ENCODE measurements at regions not wholly inside any gene's neighbourhood (a gene's known extent, or its start where the extent isn't known, plus 50 kb on each side); places are given as distances from the start of the nearest gene placed in this dataset.

GRCh38 chr16:17983847-17984639 lies 352.5 kb downstream of the NPIPA8 start:
- ChIA-PET CTCF (interaction anchor here (0.7 kb wide), 1 partner anchor 18 kb away, joined by 3 read pairs; no protein-coding TSS in a partner anchor), POLR2A (no interaction called here)
- TF ChIP-seq PRDM10 (tag by site-specific recombination; IDR thresholded peaks at IDR 0.05) (no peak), ZNF768 (tag by site-specific recombination; IDR thresholded peaks at IDR 0.05) (0 out of 2 replicates have a peak, but pooled peaks have one; percentile 22)
- no peak overlapping the region for H3K27ac ChIP-seq (ENCODE audit: extremely low read depth, low read depth, low read length)
- no peaks in the 10 kb centered on the region for H3K36me3 ChIP-seq (ENCODE audit: control insufficient read depth in 2 of 2, insufficient read depth in 1 of 2, low read length in 2 of 2)
- no peak overlapping the region for H3K4me3 ChIP-seq (ENCODE audit: low read depth, low read length)
- no peaks in the 10 kb centered on the region for H3K9me3 ChIP-seq (ENCODE audit: control insufficient read depth, insufficient read depth, low read depth, low read length)
- no peaks in the 10 kb centered on the region for H3K4me1 ChIP-seq (ENCODE audit: control insufficient read depth, insufficient read depth, low read length)

GRCh38 chr16:17983114-17983513 lies 353.4 kb downstream of the NPIPA8 start:
- no peaks in the 10 kb centered on the region for H3K36me3 ChIP-seq (ENCODE audit: control insufficient read depth in 2 of 2, insufficient read depth in 1 of 2, low read length in 2 of 2)
- ChIA-PET POLR2A (no interaction called here), CTCF (no interaction called here)
- TF ChIP-seq ZNF280C (tag by site-specific recombination; IDR thresholded peaks at IDR 0.05): no peak
- TF ChIP-seq ZNF2 (tag by site-specific recombination; IDR thresholded peaks at IDR 0.05): no peak
- TF ChIP-seq ZNF350 (tag by site-specific recombination; IDR thresholded peaks at IDR 0.05): no peak
- TF ChIP-seq ZNF549 (tag by site-specific recombination; IDR thresholded peaks at IDR 0.05): no peak
- TF ChIP-seq FEZF1 (tag by site-specific recombination; IDR thresholded peaks at IDR 0.05): no peak
- TF ChIP-seq ZNF792 (tag by site-specific recombination; IDR thresholded peaks at IDR 0.05): no peak
- no peak for TF ChIP-seq ZNF366 (tag by site-specific recombination; conservative IDR thresholded peaks at IDR 0.05)
- H3K27ac ChIP-seq (ENCODE audit: extremely low read depth, low read depth, low read length): no peak overlapping the region
- no peaks in the 10 kb centered on the region for H3K9me3 ChIP-seq (ENCODE audit: control insufficient read depth, insufficient read depth, low read depth, low read length)
- H3K4me1 ChIP-seq (ENCODE audit: control insufficient read depth, insufficient read depth, low read length): no peaks in the 10 kb centered on the region
- H3K4me3 ChIP-seq (ENCODE audit: low read depth, low read length): no peak overlapping the region

- CTCF ChIA-PET: no interaction called here
- H3K4me1 ChIP-seq (ENCODE audit: control insufficient read depth, insufficient read depth, low read length): no peaks in the 10 kb centered on the region
- no peak overlapping the region for H3K4me3 ChIP-seq (ENCODE audit: low read depth, low read length)
- no peak overlapping the region for H3K27ac ChIP-seq (ENCODE audit: extremely low read depth, low read depth, low read length)
- no peaks in the 10 kb centered on the region for H3K9me3 ChIP-seq (ENCODE audit: control insufficient read depth, insufficient read depth, low read depth, low read length)
- H3K36me3 ChIP-seq (ENCODE audit: control insufficient read depth in 2 of 2, insufficient read depth in 1 of 2, low read length in 2 of 2): no peaks in the 10 kb centered on the region
- POLR2A ChIA-PET: no interaction called here
- no peak for TF ChIP-seq ZNF362 (tag by site-specific recombination; IDR thresholded peaks at IDR 0.05)
- no peak for TF ChIP-seq ZNF239 (tag by site-specific recombination; IDR thresholded peaks at IDR 0.05)
- TF ChIP-seq ZFHX2 (tag by site-specific recombination; conservative IDR thresholded peaks at IDR 0.05): no peak
Measured at GRCh38 chr16:17977260-17977659, 359.3 kb downstream of the NPIPA8 start.
